Neuronal stem cell (in vitro differentiated cells): ENCODE measurements at regions not wholly inside any gene's neighbourhood (a gene's known extent, or its start where the extent isn't known, plus 50 kb on each side); places are given as distances from the start of the nearest gene placed in this dataset.
A peak's percentile ranks its signal among the peaks of the same experiment; 100 is the strongest.

Experiments
- DNase-seq: peaks from one replicate; pipeline ENCODE4 v3.0.0-alpha.2; 2013; ENCODE audit warnings: low spot score
- H2AFZ ChIP-seq: one replicate; pipeline ENCODE4 v1.6.1; 2013; ENCODE audit warnings: mild to moderate bottlenecking, low read length, inconsistent platforms
- H2AK5ac ChIP-seq: 2 replicates; pipeline ENCODE4 v1.6.1; 2013; ENCODE audit warnings: low read depth, mild to moderate bottlenecking, inconsistent platforms, low read length, moderate library complexity, mixed read lengths
- H2BK120ac ChIP-seq: 2 replicates; pipeline ENCODE4 v1.6.1; 2013; ENCODE audit warnings: low read depth, mild to moderate bottlenecking, inconsistent platforms, low read length, moderate library complexity, mixed read lengths
- H2BK12ac ChIP-seq: one replicate; pipeline ENCODE4 v1.6.1; 2013; ENCODE audit warnings: low read length, inconsistent platforms
- H2BK15ac ChIP-seq: 2 replicates; pipeline ENCODE4 v1.6.1; 2013; ENCODE audit warnings: mild to moderate bottlenecking, low read length, inconsistent platforms, mixed read lengths
- H2BK5ac ChIP-seq: one replicate; pipeline ENCODE4 v1.6.1; 2013; ENCODE audit warnings: inconsistent platforms, mild to moderate bottlenecking, low read length, moderate library complexity
- H3K14ac ChIP-seq: one replicate; pipeline ENCODE4 v1.6.1; 2013; ENCODE audit warnings: low read length, inconsistent platforms
- H3K18ac ChIP-seq: 2 replicates; pipeline ENCODE4 v1.6.1; 2013; ENCODE audit warnings: low read length, inconsistent platforms
- H3K23ac ChIP-seq: 2 replicates; pipeline ENCODE4 v1.6.1; 2013; ENCODE audit warnings: low read depth, mild to moderate bottlenecking, mixed read lengths, low read length, inconsistent platforms; ENCODE audit not compliant: poor library complexity
- H3K27ac ChIP-seq: replicated peaks from 3 replicates; pipeline ENCODE4 v1.5.1; 2013; ENCODE audit warnings: low read length, inconsistent platforms
- H3K27me3 ChIP-seq, 3 experiments: 2 replicates each; pipeline ENCODE4 v1.6.1; 2013; ENCODE audit warnings: low read length in 3 of 3, mild to moderate bottlenecking in 2 of 3, inconsistent platforms in 1 of 3, low read depth in 1 of 3, mixed read lengths in 1 of 3, moderate library complexity in 1 of 3; ENCODE audit not compliant: control insufficient read depth in 3 of 3, insufficient read depth in 3 of 3
- H3K36me3 ChIP-seq, 2 donors: replicated peaks in 1 of 2; 2 replicates each; pipeline ENCODE4 v1.6.1; 2013; ENCODE audit warnings: low read length in 2 of 2; ENCODE audit not compliant: control insufficient read depth in 2 of 2, insufficient read depth in 2 of 2
- H3K4ac ChIP-seq: 2 replicates; pipeline ENCODE4 v1.6.1; 2013; ENCODE audit warnings: inconsistent platforms, mild to moderate bottlenecking, low read length, moderate library complexity
- H3K4me1 ChIP-seq, 2 donors: 1 replicate in 1 of 2; 2 replicates in 1 of 2; pipeline ENCODE4 v1.6.1; 2013; ENCODE audit warnings: low read length in 2 of 2, low read depth in 1 of 2; ENCODE audit not compliant: control insufficient read depth in 2 of 2, insufficient read depth in 1 of 2
- H3K4me2 ChIP-seq: one replicate; pipeline ENCODE4 v1.6.1; 2013; ENCODE audit warnings: mild to moderate bottlenecking, low read length, inconsistent platforms; ENCODE audit not compliant: insufficient read depth, poor library complexity, severe bottlenecking
- H3K4me3 ChIP-seq, 2 donors: 2 replicates each; pipeline ENCODE4 v1.5.1; 2013; ENCODE audit warnings: low read length in 2 of 2, mild to moderate bottlenecking in 2 of 2, inconsistent platforms in 1 of 2, moderate library complexity in 1 of 2
- H3K79me1 ChIP-seq: one replicate; pipeline ENCODE4 v1.6.1; 2013; ENCODE audit warnings: low read depth, mild to moderate bottlenecking, inconsistent platforms, low read length, moderate library complexity
- H3K9ac ChIP-seq: one replicate; pipeline ENCODE4 v1.6.1; 2013; ENCODE audit warnings: mild to moderate bottlenecking, low read depth, low read length, inconsistent platforms; ENCODE audit not compliant: poor library complexity
- H3K9me3 ChIP-seq, 2 donors: replicated peaks in 1 of 2; 2 replicates each; pipeline versions ENCODE3 to v1.6.1; 2013; ENCODE audit warnings: low read length in 2 of 2, mild to moderate bottlenecking in 2 of 2, inconsistent platforms in 1 of 2, low read depth in 1 of 2, mixed read lengths in 1 of 2, moderate library complexity in 1 of 2; ENCODE audit not compliant: control insufficient read depth in 2 of 2, insufficient read depth in 1 of 2
- H4K8ac ChIP-seq: one replicate; pipeline ENCODE4 v1.6.1; 2013; ENCODE audit warnings: low read depth, mild to moderate bottlenecking, inconsistent platforms, low read length, moderate library complexity
- H4K91ac ChIP-seq: one replicate; pipeline ENCODE4 v1.6.1; 2013; ENCODE audit warnings: low read length, low read depth, mild to moderate bottlenecking, inconsistent platforms; ENCODE audit not compliant: poor library complexity
- WGBS, 2 donors: extraction: QIAGEN DNeasy Blood & Tissue Kit; methylation state at CpG; one replicate each; pipeline ENCODE4 v1.1.7; 2013; ENCODE audit warnings: missing lambda C conversion rate in 2 of 2, mixed read lengths in 1 of 2; ENCODE audit not compliant: insufficient read length in 2 of 2, insufficient replicate concordance in 1 of 2; ENCODE audit errors: extremely low coverage in 2 of 2; 5-methylcytosine and 5-hydroxymethylcytosine counted together

- Histone ChIP-seq H4K8ac (no peak overlapping the region), H3K79me1 (no peaks in the 10 kb centered on the region), H3K27ac (no peak overlapping the region), H3K4me3 (no peak overlapping the region), H2BK120ac (no peak overlapping the region), H3K23ac (no peak overlapping the region), H3K4me2 (no peak overlapping the region), H2BK5ac (no peak overlapping the region), H3K27me3 (peaks cover 0 to 15% (median 0%) of the 10 kb centered on the region in 3 experiments), H3K36me3 (no peaks in the 10 kb centered on the region), H3K9me3 (no peaks in the 10 kb centered on the region), H2AFZ (no peak overlapping the region), H3K4me1 (peaks cover 0 to 6% of the 10 kb centered on the region in 2 donors), H4K91ac (no peak overlapping the region), H2AK5ac (no peak overlapping the region), H3K4ac (no peak overlapping the region), H3K9ac (no peak overlapping the region), H3K14ac (no peak overlapping the region), H3K18ac (no peak overlapping the region), H2BK12ac (no peak overlapping the region), H2BK15ac (no peak overlapping the region)
- no peak for DNase-seq
- no CpG with 5 or more reads among the region's 9 CpGs for WGBS, 2 donors
Measured at GRCh38 chr1:38775175-38775845, 84.3 kb downstream of the RRAGC start.

- no peak overlapping the region for H3K14ac ChIP-seq
- H3K4me2 ChIP-seq, result no peak overlapping the region
- H4K91ac ChIP-seq, result no peak overlapping the region
- no CpG with 5 or more reads among the region's 2 CpGs for WGBS, 2 donors
- H4K8ac ChIP-seq, result no peak overlapping the region
- H3K79me1 ChIP-seq, result no peaks in the 10 kb centered on the region
- no peak for DNase-seq
- no peak overlapping the region for H3K9ac ChIP-seq
- H3K36me3 ChIP-seq, result no peaks in the 10 kb centered on the region
- peak overlapping the region; percentile 23 for H2AK5ac ChIP-seq
- no peak overlapping the region for H3K4ac ChIP-seq
- no peak overlapping the region for H2BK120ac ChIP-seq
- H3K23ac ChIP-seq, result no peak overlapping the region
- peaks cover 0 to 6% of the 10 kb centered on the region in 2 donors for H3K4me1 ChIP-seq
- H3K27me3 ChIP-seq, result peaks cover 0 to 15% (median 0%) of the 10 kb centered on the region in 3 experiments
- H2BK5ac ChIP-seq, result no peak overlapping the region
- H3K4me3 ChIP-seq, result peak overlapping the region in 1 of 2 donors; percentile 1
- no peak overlapping the region for H2AFZ ChIP-seq
- H2BK12ac ChIP-seq, result no peak overlapping the region
- H3K9me3 ChIP-seq, result no peaks in the 10 kb centered on the region
- peak overlapping the region; percentile 5 for H3K18ac ChIP-seq
- no peak overlapping the region for H3K27ac ChIP-seq
- no peak overlapping the region for H2BK15ac ChIP-seq
Measured at GRCh38 chr1:38773483-38773882, 86.1 kb downstream of the RRAGC start.

- Histone ChIP-seq H3K4me2 (no peak overlapping the region), H2BK5ac (no peak overlapping the region), H3K4me1 (peaks cover 0 to 4% of the 10 kb centered on the region in 2 donors), H3K79me1 (no peaks in the 10 kb centered on the region), H3K36me3 (no peaks in the 10 kb centered on the region), H3K23ac (no peak overlapping the region), H3K14ac (no peak overlapping the region), H2AFZ (no peak overlapping the region), H3K9me3 (no peaks in the 10 kb centered on the region), H4K91ac (no peak overlapping the region), H2BK12ac (no peak overlapping the region), H2BK120ac (no peak overlapping the region), H3K18ac (no peak overlapping the region), H4K8ac (no peak overlapping the region), H3K4me3 (no peak overlapping the region), H2AK5ac (no peak overlapping the region), H3K27me3 (peaks cover 0 to 15% (median 0%) of the 10 kb centered on the region in 3 experiments), H2BK15ac (no peak overlapping the region), H3K27ac (no peak overlapping the region), H3K9ac (no peak overlapping the region), H3K4ac (no peak overlapping the region)
- no CpG with 5 or more reads among the region's 3 CpGs for WGBS, 2 donors
- no peak for DNase-seq
Measured at GRCh38 chr1:38772953-38773352, 86.6 kb downstream of the RRAGC start.

- WGBS, 2 donors, result no CpG with 5 or more reads among the region's 4 CpGs
- Histone ChIP-seq H3K4me1 (peaks cover 0 to 4% of the 10 kb centered on the region in 2 donors), H2AK5ac (no peak overlapping the region), H3K79me1 (no peaks in the 10 kb centered on the region), H3K36me3 (no peaks in the 10 kb centered on the region), H3K23ac (no peak overlapping the region), H4K8ac (no peak overlapping the region), H3K9ac (no peak overlapping the region), H3K4me2 (no peak overlapping the region), H3K18ac (peak overlapping the region; percentile 72), H3K14ac (no peak overlapping the region), H3K27ac (no peak overlapping the region), H3K4me3 (no peak overlapping the region), H3K4ac (no peak overlapping the region), H3K27me3 (peaks cover 0 to 15% (median 0%) of the 10 kb centered on the region in 3 experiments), H4K91ac (no peak overlapping the region), H2BK12ac (no peak overlapping the region), H2AFZ (no peak overlapping the region), H2BK120ac (no peak overlapping the region), H2BK15ac (peak overlapping the region; percentile 94), H3K9me3 (no peaks in the 10 kb centered on the region), H2BK5ac (no peak overlapping the region)
- DNase-seq, result no peak
Measured at GRCh38 chr1:38772026-38772425, 87.5 kb downstream of the RRAGC start.
